Coronary artery (tissue), 2 donors: ENCODE measurements at regions not wholly inside any gene's neighbourhood (a gene's known extent, or its start where the extent isn't known, plus 50 kb on each side); places are given as distances from the start of the nearest gene placed in this dataset.

ENCODE experiments used
- DNase-seq: peaks from one replicate; pipeline ENCODE4 v3.0.0-alpha.2; 2017; ENCODE audit warnings: low spot score
- H3K27ac ChIP-seq, 2 donors: fragments of 200-600 bp; sonication (generic); one replicate each; pipeline ENCODE4 v1.5.1; 2016 to 2019
- H3K4me3 ChIP-seq: fragments of 200-600 bp; sonication (generic); 2 replicates; pipeline ENCODE4 v1.5.1; 2016; ENCODE audit warnings: mild to moderate bottlenecking, moderate library complexity
- TF ChIP-seq, protein P1 (sequence below): fragments of 200-600 bp; sonication (generic); IDR thresholded peaks from one replicate; pipeline ENCODE4 v1.5.1; 2019; ENCODE audit warnings: antibody characterized with exemption

DNA sequence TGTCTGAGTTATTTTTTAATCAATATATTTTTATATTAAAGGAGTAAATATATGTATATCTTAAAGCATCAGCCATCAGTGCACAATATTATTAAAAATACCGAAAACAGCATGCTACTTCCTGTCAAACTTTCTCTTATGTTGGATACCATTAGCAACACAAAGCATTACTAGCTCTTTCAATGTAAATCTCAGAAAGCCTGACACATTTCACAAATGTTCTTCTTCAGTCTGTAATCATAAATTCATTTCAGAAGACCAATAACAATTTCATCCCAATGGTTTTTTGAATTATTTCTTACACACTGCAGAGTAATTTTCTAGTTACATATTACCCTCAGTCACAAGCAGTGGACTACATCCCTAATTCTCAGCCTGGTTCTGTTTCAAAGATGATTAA is 226.9 kb downstream of the LRRK2 start:
- TF ChIP-seq, protein P1, sequence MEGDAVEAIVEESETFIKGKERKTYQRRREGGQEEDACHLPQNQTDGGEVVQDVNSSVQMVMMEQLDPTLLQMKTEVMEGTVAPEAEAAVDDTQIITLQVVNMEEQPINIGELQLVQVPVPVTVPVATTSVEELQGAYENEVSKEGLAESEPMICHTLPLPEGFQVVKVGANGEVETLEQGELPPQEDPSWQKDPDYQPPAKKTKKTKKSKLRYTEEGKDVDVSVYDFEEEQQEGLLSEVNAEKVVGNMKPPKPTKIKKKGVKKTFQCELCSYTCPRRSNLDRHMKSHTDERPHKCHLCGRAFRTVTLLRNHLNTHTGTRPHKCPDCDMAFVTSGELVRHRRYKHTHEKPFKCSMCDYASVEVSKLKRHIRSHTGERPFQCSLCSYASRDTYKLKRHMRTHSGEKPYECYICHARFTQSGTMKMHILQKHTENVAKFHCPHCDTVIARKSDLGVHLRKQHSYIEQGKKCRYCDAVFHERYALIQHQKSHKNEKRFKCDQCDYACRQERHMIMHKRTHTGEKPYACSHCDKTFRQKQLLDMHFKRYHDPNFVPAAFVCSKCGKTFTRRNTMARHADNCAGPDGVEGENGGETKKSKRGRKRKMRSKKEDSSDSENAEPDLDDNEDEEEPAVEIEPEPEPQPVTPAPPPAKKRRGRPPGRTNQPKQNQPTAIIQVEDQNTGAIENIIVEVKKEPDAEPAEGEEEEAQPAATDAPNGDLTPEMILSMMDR = no peak
- Histone ChIP-seq H3K4me3 (no peak overlapping the region), H3K27ac (no peak overlapping the region)
- no peak for DNase-seq

DNA sequence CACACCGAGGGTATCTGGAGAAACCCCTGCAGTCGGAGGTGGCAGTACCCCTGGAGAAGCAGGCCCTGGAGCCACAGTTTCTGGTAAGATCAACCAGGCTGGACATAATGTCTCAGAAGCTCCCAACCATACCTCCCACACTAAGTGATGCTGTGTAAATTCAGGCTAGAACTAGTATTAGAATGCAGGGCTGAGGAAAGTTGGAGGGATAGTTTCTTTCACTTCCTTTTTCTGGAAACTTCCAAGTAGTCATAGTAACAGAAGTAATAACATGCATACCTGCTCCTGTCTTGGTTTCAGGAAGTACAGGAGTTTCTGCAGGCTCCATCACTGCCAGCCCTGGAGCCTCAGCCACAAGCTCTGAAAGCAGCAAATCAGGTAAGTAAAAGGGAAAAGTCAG is 228.1 kb upstream of the CNTN1 start:
- no peak for DNase-seq
- Histone ChIP-seq H3K27ac (no peak overlapping the region), H3K4me3 (no peak overlapping the region)
- TF ChIP-seq, protein P1 = no peak

DNA sequence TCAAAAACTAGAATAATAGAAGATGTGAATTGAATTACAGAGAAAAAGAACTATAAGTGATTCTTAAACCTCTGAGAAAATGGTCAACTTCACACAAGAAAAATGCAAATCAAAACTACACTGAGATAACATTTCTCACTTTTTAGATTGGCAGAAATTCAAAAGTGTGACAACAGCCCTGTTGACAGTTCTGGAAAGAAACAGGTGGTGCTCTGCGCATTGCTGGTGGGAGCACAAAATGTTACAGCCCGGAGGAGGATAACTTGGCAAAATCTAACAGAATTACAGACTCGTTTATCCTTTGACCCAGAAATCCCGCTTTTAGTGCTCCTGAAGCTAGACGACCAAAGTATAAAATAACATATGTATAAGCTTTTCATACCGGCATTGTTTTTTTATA is 222.5 kb upstream of the CNTN1 start:
- Histone ChIP-seq H3K4me3 (no peak overlapping the region), H3K27ac (no peak overlapping the region)
- TF ChIP-seq, protein P1 = no peak
- DNase-seq = no peak

DNA sequence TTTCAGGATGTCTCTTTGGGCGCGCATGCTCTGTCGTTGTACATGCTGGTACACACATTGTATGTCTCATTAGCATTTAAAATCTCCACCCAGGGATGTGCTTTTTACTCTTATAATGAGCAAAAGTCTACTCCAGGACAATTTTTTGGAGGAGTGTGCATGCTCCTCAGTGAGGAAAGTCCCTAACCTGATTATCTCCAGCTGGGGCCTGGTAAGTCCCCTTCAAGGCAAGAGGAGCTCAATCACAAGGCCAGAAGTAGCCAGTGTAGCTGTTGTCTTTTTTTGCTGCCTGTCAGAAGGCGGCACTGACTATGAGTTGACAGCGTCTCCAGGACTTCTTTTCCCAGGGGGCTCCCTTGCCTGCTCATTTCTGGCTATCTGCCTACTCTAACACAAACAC is 218.3 kb upstream of the CNTN1 start:
- no peak for DNase-seq
- H3K27ac ChIP-seq = no peak overlapping the region
- TF ChIP-seq, protein P1 = no peak
- no peak overlapping the region for H3K4me3 ChIP-seq

DNA sequence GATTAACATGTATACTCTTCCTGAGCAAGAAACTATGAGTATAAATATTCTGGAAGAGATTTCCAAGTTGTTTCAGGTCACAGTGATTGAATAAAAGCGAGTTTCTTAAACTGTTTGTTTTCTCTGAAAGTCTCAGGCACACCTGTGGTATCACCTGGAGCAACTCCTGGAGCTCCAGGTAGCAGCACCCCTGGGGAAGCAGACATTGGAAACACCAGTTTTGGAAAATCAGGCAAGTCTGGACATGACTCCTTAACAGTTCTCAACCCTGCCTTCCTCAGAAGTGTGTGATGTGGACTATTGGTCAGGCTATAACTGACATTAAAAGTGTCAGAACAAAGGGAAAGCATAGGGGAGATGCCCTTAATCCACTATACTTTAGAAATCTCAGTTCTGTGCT is 217.6 kb upstream of the CNTN1 start:
- Histone ChIP-seq H3K27ac (no peak overlapping the region), H3K4me3 (no peak overlapping the region)
- DNase-seq = no peak
- TF ChIP-seq, protein P1 = no peak

DNA sequence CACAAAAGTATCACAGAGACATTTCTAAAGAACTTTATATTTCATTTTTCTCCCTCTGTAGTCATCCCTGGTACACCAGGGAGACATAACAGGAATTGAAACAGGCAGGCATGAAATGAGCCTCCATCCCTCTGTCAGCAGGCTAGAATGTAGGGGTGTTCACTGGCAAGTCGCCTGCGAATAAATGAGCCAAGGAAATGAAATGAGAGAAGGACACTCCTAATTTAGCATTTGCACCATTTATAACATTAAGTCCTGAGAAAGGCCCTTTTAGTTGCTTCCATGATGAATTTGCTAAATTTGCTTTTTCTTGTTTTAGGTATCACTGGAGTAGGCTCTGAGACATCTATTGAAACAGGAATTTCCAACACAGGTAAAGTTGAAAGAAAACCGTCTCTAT is 192.4 kb upstream of the CNTN1 start:
- no peak overlapping the region for H3K4me3 ChIP-seq
- TF ChIP-seq, protein P1 = no peak
- H3K27ac ChIP-seq = no peak overlapping the region
- no peak for DNase-seq

DNA sequence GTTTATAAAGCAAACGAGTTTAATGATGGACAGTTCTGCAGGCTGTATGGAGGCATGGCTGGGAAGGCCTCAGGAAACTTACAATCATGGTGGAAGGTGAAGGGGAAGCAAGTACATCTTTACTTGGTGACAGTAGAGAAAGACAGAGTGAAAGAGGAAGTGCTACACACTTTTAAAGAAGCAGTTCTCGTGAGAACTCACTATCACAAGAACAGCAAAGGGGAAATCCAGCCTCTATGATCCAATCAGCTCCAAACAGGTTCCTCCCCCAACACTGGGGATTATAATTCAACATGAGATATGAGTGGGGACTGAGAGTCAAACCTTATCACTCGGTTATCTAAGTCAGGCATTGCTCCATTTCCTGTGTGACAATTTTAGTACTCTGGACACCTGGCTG is 189.9 kb upstream of the CNTN1 start:
- H3K27ac ChIP-seq = no peak overlapping the region
- TF ChIP-seq, protein P1 = no peak
- no peak for DNase-seq
- H3K4me3 ChIP-seq = no peak overlapping the region
